Transverse colon (tissue), 4 donors: ENCODE measurements at regions not wholly inside any gene's neighbourhood (a gene's known extent, or its start where the extent isn't known, plus 50 kb on each side); places are given as distances from the start of the nearest gene placed in this dataset.

Experiments
- DNase-seq: peaks from one replicate; pipeline ENCODE4 v3.0.0-alpha.2; 2019
- H3K27ac ChIP-seq, 4 donors: fragments of 200-600 bp; sonication (generic); 2 replicates each; pipeline ENCODE4 v1.5.1; 2016 to 2018; ENCODE audit warnings: inconsistent platforms in 4 of 4
- H3K27me3 ChIP-seq: fragments of 200-600 bp; sonication (generic); 2 replicates; pipeline ENCODE4 v1.5.1; 2017; ENCODE audit warnings: inconsistent platforms
- H3K36me3 ChIP-seq, 4 donors: fragments of 200-600 bp; sonication (generic); 2 replicates each; pipeline ENCODE4 v1.5.1; 2017 to 2019; ENCODE audit warnings: inconsistent platforms in 4 of 4
- H3K4me1 ChIP-seq, 4 donors: fragments of 200-600 bp; sonication (generic); 2 replicates each; pipeline ENCODE4 v1.5.1; 2017 to 2020; ENCODE audit warnings: inconsistent platforms in 4 of 4
- H3K4me3 ChIP-seq, 4 donors: fragments of 200-600 bp; sonication (generic); 1 replicate in 1 of 4; 2 replicates in 3 of 4; pipeline versions ENCODE4 v1.5.1 to v1.6.1; 2017 to 2019; ENCODE audit warnings: inconsistent platforms in 4 of 4
- H3K9me3 ChIP-seq, 2 donors: fragments of 200-600 bp; sonication (generic); 2 replicates each; pipeline ENCODE4 v1.5.1; 2017 to 2019; ENCODE audit warnings: inconsistent platforms in 2 of 2
- EP300 ChIP-seq: sonication (generic); formaldehyde crosslinking; IDR thresholded peaks from one replicate; pipeline ENCODE4 v1.6.1; 2017; ENCODE audit warnings: antibody characterized with exemption, low read depth
- POLR2A ChIP-seq: fragments of 450-650 bp; IDR thresholded peaks from one replicate; pipeline ENCODE4 v1.6.1; 2016; ENCODE audit warnings: antibody characterized with exemption, mild to moderate bottlenecking, moderate library complexity
- POLR2AphosphoS5 ChIP-seq, 3 donors: sonication (generic); formaldehyde crosslinking; IDR thresholded peaks; one replicate each; pipeline ENCODE4 v1.6.1; 2016; ENCODE audit warnings: antibody characterized with exemption in 3 of 3
- WGBS, 2 donors: methylation state at CpG; one replicate each; pipeline ENCODE4 v1.1.5; 2018; ENCODE audit warnings: low coverage in 1 of 2; 5-methylcytosine and 5-hydroxymethylcytosine counted together
- in situ Hi-C, 4 donors: fragments of 200-750 bp; cut with MboI; loops; one replicate each; pipeline versions ENCODE4 v1.15.0 to v1.15.1; 2017; ENCODE audit warnings: low sequenced_read_pairs in 3 of 4, low pct_ligation_motif_present in 1 of 4, low pct_unique_long_range_greater_than_20kb in 1 of 4
- intact Hi-C: fragments of 100-400 bp; cut with DNase I; formaldehyde crosslinking; loops from one replicate; pipeline ENCODE4 v1.15.1; 2023; ENCODE audit warnings: low total_unique reads
- TF ChIP-seq, protein P1 (sequence below), 5 experiments: fragments of 200-600 bp in 3 of 5; fragments of 450-650 bp in 2 of 5; sonication (generic) in 3 of 5; IDR thresholded peaks; 1 replicate in 2 of 5; 2 replicates in 3 of 5; pipeline ENCODE4 v1.5.1; 2016 to 2017; ENCODE audit warnings: antibody characterized with exemption in 5 of 5, inconsistent platforms in 3 of 5, mild to moderate bottlenecking in 2 of 5, moderate library complexity in 1 of 5

DNA sequence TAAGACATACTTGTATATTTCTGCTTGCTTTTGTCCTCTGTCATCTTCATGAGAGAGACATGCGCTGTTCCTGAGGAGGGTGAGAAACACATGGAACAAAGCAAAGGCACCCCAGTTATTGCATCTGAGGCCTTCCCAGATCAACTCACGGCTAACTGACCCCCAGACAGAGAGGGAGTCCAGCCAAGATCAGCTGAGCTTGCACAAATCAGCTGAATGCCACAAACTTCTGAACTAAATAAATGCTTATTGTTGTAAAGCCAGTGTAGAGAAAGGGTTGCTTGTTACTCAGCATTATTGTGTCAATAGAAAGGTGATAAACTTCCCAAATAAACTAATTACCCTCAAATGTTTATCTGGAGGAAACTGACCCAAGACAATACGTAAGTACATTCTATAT, 163.8 kb downstream of the BTC start:
- no peaks in the 10 kb centered on the region for H3K27me3 ChIP-seq
- no peak for TF ChIP-seq POLR2AphosphoS5 (IDR thresholded peaks at IDR 0.05)
- TF ChIP-seq, protein P1, sequence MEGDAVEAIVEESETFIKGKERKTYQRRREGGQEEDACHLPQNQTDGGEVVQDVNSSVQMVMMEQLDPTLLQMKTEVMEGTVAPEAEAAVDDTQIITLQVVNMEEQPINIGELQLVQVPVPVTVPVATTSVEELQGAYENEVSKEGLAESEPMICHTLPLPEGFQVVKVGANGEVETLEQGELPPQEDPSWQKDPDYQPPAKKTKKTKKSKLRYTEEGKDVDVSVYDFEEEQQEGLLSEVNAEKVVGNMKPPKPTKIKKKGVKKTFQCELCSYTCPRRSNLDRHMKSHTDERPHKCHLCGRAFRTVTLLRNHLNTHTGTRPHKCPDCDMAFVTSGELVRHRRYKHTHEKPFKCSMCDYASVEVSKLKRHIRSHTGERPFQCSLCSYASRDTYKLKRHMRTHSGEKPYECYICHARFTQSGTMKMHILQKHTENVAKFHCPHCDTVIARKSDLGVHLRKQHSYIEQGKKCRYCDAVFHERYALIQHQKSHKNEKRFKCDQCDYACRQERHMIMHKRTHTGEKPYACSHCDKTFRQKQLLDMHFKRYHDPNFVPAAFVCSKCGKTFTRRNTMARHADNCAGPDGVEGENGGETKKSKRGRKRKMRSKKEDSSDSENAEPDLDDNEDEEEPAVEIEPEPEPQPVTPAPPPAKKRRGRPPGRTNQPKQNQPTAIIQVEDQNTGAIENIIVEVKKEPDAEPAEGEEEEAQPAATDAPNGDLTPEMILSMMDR (IDR thresholded peaks at IDR 0.05) = no peak
- no peak for TF ChIP-seq POLR2A
- TF ChIP-seq EP300 = no peak
- 73 to 100% methylated on average over 2 to 3 of the region's 3 CpGs for whole genome bisulfite sequencing, 2 donors
- no peaks in the 10 kb centered on the region for H3K9me3 ChIP-seq
- H3K4me1 ChIP-seq = peaks cover 0 to 32% (median 0%) of the 10 kb centered on the region in 4 donors
- no peaks in the 10 kb centered on the region for H3K36me3 ChIP-seq
- in situ Hi-C loops (no loop called here), intact Hi-C loops (no loop called here)
- H3K4me3 ChIP-seq = no peak overlapping the region
- H3K27ac ChIP-seq = no peak overlapping the region
- no peak for DNase-seq

DNA sequence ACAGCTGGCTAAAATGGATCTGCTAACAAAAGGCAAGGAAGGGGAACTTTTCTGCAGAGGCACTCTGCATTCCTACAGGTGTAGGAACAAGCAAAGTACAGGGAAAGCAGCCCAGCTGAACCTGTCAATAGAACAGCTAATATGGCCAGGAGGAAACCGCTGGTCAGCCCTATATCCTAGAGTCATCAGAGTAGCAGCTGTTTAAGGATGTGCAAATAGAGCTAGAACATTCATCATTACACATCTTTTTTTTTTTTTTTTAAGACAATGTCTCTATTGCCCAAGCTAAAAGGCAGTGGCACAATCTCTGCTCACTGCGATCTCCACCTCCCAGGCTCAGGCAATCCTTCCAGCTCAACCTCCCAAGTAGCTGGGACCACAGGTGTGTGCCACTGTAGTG, 163.0 kb downstream of the BTC start:
- Histone ChIP-seq H3K9me3 (no peaks in the 10 kb centered on the region), H3K36me3 (no peaks in the 10 kb centered on the region), H3K4me3 (no peak overlapping the region), H3K27ac (no peak overlapping the region), H3K4me1 (peaks cover 0 to 29% (median 0%) of the 10 kb centered on the region in 4 donors), H3K27me3 (no peaks in the 10 kb centered on the region)
- WGBS, 2 donors = 78 to 83% methylated on average over 2 of the region's 2 CpGs
- in situ Hi-C loops = no loop called here
- DNase-seq = no peak
- TF ChIP-seq POLR2A (no peak), POLR2AphosphoS5 (IDR thresholded peaks at IDR 0.05) (no peak), EP300 (no peak)
- TF ChIP-seq, protein P1 (IDR thresholded peaks at IDR 0.05) = no peak
- intact Hi-C loops = no loop called here

DNA sequence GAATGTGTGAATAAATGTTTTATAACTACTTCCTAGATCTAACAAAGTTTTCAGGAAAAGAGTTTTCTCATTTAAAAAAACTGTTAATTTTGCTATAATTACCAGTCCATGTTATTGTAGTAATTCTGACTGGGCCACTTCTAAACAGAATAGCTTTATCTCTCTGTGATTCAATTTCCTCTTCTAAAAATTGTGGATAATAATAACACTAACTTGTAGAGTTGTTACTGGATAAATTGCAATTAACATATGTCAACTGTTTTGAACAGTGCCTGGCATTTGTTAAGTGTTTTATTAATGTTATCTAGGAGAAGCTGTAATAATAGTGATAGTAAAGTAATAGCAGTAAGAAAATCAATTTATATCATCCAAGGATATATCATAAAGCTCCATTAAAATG, 162.3 kb downstream of the BTC start:
- DNase-seq = no peak
- intact Hi-C loops (no loop called here), in situ Hi-C loops (no loop called here)
- Histone ChIP-seq H3K27ac (no peak overlapping the region), H3K27me3 (no peaks in the 10 kb centered on the region), H3K4me3 (no peak overlapping the region), H3K4me1 (peaks cover 0 to 22% (median 0%) of the 10 kb centered on the region in 4 donors), H3K36me3 (no peaks in the 10 kb centered on the region), H3K9me3 (no peaks in the 10 kb centered on the region)
- TF ChIP-seq EP300 (no peak), POLR2AphosphoS5 (IDR thresholded peaks at IDR 0.05) (no peak), POLR2A (no peak)
- TF ChIP-seq, protein P1 (IDR thresholded peaks at IDR 0.05) = no peak

DNA sequence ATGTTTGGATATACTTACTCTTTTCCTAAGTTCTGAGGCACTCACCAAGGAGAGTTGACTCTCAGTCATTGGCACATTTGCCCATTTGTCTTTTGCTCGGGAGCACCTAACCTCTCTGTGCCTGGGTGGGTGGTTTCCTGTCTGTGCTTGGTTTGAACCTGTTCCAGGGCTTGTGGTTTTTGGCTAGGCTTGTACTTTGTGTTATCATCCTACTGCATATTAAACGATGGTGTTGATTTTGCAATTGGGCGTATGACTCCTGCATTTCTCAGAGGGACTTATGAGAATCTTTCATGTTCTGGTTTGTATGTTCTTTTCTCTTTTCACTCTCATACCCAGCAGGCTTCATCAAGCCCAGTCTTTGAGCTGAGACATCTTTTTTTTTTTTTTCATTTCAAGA, 161.7 kb downstream of the BTC start:
- WGBS, 2 donors = 17 to 22% methylated on average over 3 of the region's 3 CpGs
- no peaks in the 10 kb centered on the region for H3K36me3 ChIP-seq
- H3K4me3 ChIP-seq = no peak overlapping the region
- no peaks in the 10 kb centered on the region for H3K9me3 ChIP-seq
- H3K27ac ChIP-seq = no peak overlapping the region
- no peaks in the 10 kb centered on the region for H3K27me3 ChIP-seq
- TF ChIP-seq POLR2AphosphoS5 (IDR thresholded peaks at IDR 0.05) (no peak), EP300 (no peak), POLR2A (no peak)
- TF ChIP-seq, protein P1 (IDR thresholded peaks at IDR 0.05) = no peak
- peak; percentile 24 for DNase-seq
- H3K4me1 ChIP-seq = peaks cover 0 to 17% (median 0%) of the 10 kb centered on the region in 4 donors
- intact Hi-C loops (no loop called here), in situ Hi-C loops (no loop called here)
